GM18511 (cell line): ENCODE measurements at regions not wholly inside any gene's neighbourhood (a gene's known extent, or its start where the extent isn't known, plus 50 kb on each side); places are given as distances from the start of the nearest gene placed in this dataset.
"Not testable (repeated sequence)": the region's sequence is repeated elsewhere in the genome, so short reads cannot be mapped to it uniquely, and the experiment has no call there.

Experiments used
- ATAC-seq: cut with Tn5 transposase; IDR thresholded peaks from one replicate; pipeline ENCODE4 v1.9.1; 2021; ENCODE audit warnings: mild to moderate bottlenecking, moderate library complexity; ENCODE audit not compliant: unreplicated experiment

DNA sequence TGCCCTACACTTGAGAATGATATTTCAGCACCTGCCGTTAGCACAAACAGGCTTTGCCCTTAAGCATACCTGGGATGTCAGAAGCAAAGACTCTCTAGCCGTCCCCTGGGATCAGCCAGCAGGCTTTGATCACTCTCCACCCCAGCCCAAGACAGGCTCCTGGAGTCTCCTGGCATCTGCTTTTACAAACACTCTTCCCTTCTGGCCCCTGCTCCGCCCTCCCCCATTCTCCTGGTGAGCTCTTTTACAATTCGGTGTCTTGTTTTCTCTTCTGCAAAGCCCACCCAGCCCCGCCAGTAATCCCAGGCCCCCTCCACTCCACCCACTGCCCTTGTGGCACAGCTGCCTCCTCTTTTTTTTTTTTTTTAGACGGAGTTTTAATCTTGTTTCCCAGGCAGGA is 50.4 kb downstream of the KATNIP start:
- no peak for ATAC-seq

DNA sequence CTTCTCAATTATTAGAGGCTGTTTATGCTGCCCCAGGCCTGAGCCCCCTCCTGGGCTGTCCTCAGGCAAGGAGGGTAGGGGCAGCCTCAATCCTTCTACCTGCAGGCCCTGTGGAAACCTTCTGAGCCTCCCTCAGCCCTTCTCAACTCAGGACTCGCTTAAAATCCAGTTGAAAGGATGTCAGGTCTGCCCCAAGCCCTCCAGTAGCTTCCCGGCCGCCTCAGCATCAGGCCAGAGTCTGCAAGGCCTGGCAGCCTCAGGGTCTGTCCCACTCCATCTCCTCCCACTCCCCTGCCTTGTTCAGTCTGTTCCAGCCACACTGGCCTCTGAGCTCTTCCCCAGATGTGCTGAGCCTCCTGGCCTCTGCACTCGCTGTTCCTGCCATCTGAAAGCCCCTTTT is 52.2 kb downstream of the KATNIP start:
- ATAC-seq, result no peak

DNA sequence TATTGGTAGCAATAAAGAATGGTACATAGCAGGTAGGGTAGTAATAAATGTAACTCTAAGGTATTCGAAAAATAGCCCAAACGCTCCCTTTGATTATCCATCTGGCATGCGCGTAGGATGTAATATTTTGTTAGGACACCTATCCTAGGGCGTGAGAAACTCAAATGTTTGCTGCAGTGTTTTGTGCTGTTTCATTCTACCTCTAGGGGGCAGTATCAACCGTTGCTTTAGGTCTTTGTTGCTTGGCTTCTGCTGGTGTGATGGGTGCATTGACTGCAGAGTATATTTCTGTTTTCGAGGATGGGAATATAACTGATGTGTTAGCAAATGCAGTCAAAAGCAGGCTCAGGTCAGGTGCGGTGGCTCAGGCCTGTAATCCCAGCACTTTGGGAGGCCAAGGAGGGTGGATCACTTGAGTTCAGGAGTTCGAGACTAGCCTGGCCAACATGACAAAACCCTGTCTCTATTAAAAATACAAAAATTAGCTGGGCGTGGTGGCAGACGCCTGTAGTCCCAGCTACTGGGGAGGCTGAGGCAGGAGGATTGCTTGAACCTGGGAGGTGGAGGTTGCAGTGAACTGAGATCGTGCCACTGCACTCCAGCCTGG is 55.7 kb downstream of the KATNIP start:
- not testable (repeated sequence) for ATAC-seq

DNA sequence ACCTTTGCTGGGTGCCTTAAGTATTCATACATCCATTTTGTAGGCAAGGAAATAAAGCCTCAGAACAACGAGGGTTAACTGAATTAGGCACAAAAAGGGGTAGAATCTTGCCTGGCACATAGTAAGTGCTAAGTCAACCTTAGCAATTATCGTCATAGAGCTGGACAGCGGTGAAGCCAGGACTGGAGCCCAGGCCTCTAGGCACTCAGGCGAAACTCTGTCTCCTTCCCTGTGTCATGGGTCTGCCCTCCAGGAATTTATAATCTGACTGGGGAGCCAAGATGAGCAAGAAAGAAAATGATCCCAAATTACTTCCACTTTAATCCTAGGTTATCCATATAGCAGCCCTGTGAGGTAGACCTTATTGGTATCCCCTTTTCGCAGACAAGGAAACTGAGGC is 61.4 kb downstream of the KATNIP start:
- ATAC-seq, result no peak

DNA sequence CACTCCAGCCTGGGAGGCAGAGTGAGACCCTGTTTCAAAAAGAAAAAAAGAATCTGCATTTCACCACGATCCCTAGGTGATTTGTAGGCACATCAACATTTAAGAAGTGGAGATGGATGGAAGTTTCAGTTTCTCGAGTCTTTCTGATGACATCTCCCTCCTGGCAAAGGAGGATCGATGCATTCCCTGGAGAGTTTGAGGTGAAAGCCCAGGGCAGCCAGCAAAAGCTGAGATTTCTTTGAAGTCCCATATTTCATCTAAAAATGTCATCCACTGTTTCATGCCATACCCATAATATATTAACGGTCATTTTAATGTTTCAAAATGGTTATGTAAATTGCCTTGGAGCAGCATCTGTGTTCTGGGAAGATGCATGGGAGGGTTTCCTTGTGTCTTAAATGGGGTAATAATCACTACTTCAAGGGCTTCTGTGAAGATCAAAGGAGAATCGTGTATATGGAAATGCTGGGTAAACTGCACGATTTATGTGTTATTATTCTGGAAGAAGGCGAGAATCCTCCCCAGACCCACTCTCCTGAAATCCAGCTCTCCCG is 63.4 kb downstream of the KATNIP start:
- no peak for ATAC-seq

DNA sequence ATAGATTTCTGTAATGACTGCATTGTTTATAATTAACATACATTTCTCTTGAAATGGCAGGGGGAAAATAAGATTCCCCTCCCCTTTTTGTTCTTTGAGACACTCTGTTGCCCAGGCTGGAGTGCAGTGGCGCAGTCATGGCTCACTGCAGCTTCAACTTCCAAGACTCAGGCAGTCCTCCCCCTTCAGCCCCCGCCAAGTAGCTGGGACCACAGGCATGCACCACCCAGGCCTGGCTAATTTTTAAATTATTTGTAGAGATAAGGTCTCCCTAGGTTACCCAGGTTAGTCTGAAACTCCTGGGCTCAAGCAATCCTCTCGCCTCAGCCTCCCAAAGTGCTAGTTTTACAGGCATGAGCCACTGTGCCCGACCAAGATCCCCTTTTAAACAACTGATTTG is 67.7 kb downstream of the KATNIP start:
- ATAC-seq, result no peak

DNA sequence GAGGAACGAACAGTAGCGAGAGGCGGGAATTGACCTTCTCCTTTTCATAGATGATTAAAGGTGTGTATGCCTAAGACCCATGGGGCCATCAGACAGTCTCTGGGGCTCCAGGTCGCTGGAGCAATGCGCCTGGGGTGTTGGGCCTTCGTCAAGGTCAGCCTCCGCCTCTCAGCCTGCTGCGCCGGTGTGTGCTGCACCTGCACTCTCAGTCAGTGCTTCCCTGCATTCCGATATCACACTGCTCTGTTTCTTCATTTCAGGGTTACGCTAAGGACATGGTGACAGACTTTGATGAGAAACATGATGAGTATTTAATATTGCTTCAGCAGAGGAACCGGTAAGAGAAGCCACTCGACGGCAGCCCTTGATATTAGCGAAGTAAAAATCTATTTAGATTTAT is 68.2 kb downstream of the KATNIP start:
- no peak for ATAC-seq

DNA sequence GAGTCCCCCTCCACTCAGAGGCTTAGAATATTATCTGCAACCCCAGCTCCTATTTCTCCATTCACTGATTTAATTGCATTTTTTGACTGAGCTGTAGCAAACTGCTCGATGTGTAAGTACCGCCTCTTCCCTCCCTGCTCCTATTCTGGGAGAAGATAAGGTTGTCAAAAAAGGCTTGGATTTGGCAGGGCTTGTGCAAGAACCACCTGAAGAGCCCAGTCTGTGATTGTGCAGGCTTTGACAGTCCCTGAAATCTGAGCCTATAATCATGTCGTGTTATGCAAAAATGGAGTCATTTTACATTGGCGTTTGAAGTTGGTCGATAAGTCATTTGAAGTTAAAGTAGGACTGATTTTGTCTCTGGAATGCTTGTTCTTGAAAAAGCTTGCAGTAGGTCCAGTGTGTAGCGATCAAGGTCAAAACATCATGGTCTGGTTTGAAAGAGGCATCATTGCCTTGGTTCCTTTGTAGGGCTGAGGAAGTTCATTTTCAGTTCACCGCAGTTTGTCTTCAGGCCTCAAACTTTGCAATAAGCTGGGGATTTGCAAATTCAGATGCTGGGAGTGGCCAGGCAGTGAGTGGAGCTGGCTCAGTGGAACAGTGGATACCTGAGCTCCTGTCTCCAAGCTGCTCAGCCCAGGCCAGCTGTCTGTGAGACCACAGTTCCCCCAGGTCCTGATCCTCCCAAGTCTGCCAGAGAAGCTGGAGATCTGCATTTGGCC is 68.8 kb downstream of the KATNIP start:
- ATAC-seq, result no peak

DNA sequence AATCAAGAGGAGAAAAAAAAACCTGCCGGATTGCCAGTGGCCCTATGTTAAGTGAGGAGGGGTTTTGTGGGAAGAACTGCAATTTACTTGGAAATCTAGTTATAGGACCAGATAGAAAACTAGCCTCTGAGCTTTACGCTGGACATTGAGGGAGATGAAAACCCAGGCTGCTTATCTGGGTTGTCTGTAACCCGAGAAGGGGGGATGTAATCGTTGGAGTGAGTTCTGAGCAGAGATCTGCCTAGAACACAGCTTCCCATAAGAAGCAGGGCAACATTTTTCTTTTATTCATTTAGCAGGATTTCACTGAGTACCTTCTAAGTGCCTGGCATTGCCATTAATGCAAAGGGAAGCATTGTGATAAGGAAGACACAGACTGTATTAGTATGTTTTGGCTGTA is 70.6 kb downstream of the KATNIP start:
- no peak for ATAC-seq

DNA sequence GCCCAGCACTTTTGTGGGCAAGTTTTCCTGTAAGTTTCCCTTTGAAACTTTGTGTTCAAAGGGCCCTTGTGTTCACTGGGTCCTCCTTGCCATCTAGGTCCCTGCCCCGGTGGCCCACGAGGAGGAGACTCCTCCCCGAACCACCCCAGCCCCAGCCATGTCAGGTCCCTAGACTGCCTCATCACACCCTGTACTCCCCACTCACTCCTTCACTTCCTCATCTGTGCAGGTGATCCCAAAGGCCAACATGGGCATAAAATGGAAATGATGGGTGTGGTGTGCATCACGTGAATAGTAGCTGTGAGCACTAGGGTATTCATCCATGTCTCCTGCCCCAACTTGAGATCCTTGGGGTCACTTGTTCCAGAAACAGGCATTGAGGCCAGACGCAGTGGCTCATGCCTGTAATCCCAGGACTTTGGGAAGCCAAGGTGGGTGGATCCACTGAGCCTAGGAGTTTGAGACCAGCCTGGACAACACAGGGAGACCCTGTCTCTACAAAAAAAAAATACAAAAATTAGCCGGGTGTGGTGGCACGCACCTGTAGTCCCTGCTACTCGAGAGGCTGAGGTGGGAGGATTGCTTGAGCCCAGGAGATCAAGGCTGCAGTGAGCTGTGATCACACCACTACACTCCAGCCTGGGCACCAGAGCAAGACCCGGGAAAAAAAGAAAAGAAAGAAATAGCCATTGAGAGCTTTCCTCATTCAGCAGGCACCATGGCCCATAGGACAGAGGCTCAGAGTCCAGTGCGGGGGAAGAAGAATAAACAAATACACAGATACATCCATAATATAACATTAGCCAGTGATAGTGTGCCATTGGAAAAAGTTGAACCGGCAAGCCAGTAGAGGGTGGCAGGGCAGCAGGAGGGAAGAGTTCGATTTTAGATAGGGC is 74.5 kb downstream of the KATNIP start:
- ATAC-seq, result no peak

DNA sequence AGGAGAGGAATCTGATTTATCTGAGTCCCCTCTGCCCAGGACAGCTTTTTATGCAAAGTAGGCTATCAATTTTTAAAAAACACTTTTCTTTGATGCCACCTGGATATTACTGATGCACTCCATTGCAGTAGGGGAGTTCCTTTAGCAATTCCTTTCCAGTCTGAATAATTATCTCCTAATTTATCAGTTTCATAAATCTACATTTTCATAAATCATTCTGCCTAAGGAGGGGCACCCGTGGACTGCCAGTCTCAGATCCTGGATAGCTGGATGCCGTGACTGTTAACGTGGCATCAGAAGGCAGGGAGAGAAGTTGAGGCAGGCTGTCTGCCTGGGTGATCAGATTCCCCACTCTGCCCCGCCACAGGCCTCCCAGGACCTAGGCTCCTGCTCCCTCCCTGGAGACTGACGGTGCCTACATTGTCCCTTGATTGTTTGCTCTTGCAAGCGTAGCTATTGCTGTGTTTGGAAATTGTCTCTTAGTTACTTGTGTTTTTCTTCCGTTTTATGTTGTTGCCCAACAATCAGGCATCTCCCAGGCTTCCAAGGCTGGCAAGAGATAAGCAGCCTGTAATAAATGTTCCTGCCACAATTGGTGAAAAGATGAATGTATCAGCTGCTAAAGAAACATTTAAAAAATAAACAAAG is 75.2 kb downstream of the KATNIP start:
- no peak for ATAC-seq

DNA sequence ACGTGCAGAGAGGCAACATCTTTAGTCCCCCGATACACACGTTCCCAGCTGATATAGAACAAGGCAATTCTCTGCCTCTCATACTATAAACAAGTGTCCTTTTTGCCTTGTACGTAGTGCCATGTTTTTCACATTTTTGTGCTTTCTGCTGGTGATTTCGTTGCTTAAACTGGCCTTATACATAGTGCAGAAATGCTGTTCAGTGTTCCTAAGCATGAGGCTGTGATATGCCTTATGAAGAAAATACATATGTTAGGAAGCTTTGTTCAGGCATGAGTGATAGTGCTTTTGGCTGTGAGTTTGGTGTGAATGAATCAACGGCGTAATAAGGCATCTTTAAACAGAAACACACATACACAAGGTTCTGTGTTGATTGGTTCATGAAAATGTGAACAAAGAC is 77.2 kb downstream of the KATNIP start:
- ATAC-seq, result no peak

DNA sequence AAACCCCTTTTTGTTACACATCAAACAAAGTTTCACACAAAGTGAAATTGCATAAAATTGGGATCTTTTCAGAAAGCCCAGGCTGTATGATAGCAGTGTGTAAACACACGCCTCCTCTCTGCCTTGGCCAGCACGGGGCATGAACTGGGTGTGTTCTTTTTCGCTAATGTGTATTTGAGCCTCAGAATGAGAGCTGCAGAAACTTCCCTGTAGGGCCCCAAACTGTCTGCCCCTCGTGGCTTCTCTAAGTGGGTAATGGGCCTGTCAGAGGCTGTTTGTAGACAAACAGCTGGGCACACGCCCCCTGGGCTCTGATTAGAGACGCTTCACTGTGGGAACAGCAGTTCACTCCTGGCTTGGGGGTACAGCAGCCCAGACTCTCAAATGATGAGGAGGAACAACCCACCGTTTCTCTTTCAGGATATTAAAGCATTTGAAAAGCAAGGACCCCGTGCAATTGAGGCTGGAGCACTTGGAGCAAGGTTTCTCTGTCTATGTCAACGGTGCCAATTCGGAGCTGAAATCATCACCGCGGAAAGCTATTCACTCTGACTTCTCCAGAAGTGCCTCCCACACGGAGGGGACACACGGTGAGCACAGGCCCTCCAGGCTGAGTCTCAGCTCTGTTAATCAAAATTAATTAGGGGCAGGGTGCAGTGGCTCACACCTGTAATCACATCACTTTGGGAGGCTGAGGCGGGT is 78.4 kb downstream of the KATNIP start:
- ATAC-seq, result no peak

DNA sequence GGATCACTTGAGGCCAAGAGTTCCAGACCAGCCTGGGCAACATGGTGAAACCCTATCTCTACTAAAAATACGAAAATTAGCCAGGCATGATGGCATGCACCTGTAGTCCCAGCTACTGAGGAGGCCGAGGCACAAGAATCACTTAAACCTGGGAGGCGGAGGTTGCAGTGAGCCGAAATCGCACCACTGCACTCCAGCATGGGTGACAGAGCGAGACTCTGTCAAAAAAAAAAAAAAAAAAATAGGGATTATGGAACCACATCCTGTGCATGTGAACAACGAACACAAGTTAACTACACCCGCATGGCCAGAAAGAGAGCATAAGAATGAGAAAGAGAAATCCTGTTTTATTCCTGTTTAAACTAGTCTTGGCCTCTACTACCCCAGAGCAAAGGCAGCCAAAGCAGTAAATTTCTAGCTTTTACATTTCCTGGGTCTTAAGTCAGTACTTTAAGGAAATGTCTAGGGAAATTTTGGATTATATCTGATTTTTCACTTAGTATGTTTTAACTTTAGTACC is 79.1 kb downstream of the KATNIP start:
- not testable (repeated sequence) for ATAC-seq

DNA sequence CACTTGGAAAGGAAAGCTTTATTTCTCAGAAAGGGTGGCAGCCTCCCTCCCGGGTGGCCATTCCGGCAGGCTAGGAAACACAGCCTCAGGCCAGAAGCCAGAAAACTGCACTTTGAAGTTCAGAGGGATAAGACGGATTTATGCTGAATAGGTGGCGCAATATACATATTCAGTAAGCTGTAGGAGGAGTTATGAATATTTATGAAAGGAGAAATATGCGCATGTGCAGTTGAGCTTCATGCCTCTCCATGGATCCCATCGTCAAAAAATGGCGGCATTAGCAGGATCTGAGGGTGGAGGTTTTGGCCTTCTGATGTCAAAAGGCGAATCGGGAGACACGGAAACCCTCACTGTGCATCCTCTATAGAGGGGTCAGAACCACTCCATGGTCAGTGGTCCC is 82.3 kb downstream of the KATNIP start:
- ATAC-seq, result no peak

DNA sequence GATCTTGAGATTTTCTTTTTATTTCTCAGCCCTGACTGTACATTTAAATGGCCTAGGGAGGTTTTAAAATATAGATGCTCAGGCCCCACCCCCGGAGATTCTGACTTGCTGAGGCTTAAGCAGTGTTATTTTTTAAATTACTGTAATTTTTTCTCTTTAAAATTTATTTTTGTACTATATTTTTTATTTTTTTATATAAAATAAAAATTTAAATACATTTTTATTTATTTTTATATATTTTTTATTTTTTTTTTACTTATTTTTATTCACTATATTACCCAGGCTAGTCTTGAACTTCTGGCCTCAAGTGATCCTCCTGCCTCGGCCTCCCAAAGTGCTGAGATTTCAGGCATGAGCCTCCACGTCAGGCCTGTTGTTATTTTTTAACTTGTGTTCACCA is 83.3 kb downstream of the KATNIP start:
- ATAC-seq, result no peak

DNA sequence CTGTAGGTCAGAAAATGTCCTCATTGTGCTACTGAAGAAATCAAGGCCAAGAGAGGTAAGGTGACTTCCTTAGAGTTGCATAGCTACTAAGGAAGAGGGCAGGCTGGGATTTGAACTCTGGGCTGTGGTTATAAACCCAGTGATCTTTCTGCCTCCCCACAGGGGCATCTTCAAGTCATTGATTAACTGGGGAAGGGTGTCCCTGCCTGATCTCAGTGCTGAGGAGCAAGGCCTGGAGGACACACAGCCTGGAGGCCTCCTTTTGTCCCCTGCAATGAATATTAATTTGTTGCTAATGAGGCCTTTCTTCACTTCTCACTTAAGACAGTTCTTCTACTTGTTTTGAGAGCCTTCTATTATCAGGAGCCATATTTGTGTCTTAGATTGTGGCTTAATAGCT is 83.8 kb downstream of the KATNIP start:
- no peak for ATAC-seq

DNA sequence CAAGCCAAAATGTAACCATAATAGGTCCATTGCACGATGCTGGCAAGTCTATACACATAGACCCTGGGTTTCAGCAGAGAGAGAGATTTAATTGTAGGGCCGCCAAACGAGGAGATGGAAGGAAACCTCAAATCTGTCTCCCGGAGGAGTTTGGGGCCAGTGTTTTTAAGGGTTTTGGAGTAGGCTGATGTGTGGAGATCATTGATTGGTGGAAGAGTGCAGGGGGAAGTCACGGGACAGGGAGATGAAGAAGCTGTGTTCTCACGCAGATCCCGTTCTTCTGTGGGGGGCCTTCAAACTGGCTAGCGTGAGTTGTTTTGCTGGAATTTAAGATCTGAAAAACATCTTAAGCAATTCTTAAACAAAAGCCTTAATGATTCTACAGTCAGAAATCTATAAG is 84.8 kb downstream of the KATNIP start:
- no peak for ATAC-seq

DNA sequence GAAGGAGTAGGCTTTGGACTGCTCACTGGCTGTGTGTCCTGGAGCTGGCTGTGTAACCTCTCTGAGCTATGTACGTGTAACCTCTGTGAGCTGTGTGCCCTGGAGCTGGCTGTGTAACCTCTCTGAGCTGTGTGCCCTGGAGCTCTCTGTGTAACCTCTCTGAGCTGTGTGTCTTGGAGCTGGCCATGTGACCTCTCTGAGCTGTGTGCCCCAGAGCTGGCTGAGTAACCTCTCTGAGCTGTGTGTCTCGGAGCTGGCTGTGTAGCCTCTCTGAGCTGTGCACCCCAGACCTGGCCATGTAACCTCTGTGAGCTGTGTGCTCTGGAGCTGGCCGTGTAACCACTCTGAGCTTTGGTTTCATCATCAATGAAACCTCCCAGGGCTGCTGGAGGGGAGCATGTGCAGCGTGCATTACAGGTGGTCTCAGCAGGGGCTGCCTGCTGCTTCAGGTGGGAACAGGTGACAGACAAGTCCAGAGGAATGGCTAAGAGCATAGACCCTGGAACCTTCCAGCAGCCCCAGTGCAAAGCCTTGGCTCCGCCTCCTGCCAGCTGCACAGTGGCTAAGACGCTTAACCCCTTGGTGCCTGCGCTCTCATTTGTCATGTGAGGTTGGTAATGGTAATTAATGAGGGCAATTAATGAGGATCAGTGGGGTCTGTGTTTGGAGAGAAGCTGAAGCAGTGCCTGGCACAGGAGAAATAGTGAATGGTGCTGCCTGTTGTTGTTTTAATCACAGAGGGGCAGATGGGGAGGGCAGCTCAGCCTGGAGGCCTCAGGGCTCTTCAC is 86.7 kb downstream of the KATNIP start:
- ATAC-seq, result no peak
